ENCODE measurements at regions not wholly inside any gene's neighbourhood (a gene's known extent, or its start where the extent isn't known, plus 50 kb on each side); places are given as distances from the start of the nearest gene placed in this dataset.

DNA sequence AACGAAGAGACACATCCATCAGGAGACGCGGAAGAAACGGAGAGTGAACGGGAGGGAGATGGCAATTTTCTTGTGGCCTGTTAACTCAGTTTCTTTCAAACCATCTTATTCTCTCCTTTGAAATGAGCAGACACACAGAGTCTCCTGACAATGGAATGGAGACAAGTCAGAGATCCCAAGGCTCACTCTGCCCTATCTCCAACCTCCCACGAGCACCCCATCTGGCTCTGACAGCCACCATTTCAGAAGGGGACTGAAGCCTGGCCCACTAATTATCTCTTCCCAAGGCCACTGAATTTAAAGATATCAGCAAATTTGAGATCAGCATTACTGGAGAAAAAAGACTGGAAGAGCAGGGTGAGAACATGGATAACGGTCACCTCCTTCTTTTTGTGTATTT is 215.6 kb downstream of the DHX15 start:
- TF ChIP-seq, protein P1, sequence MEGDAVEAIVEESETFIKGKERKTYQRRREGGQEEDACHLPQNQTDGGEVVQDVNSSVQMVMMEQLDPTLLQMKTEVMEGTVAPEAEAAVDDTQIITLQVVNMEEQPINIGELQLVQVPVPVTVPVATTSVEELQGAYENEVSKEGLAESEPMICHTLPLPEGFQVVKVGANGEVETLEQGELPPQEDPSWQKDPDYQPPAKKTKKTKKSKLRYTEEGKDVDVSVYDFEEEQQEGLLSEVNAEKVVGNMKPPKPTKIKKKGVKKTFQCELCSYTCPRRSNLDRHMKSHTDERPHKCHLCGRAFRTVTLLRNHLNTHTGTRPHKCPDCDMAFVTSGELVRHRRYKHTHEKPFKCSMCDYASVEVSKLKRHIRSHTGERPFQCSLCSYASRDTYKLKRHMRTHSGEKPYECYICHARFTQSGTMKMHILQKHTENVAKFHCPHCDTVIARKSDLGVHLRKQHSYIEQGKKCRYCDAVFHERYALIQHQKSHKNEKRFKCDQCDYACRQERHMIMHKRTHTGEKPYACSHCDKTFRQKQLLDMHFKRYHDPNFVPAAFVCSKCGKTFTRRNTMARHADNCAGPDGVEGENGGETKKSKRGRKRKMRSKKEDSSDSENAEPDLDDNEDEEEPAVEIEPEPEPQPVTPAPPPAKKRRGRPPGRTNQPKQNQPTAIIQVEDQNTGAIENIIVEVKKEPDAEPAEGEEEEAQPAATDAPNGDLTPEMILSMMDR (IDR thresholded peaks at IDR 0.05 in 4 of 5, conservative IDR thresholded peaks at IDR 0.05 in 1 of 5) = no peak
- TF ChIP-seq POLR2A (IDR thresholded peaks at IDR 0.05) = no peak
